Testis (tissue), 2 donors: ENCODE measurements at regions not wholly inside any gene's neighbourhood (a gene's known extent, or its start where the extent isn't known, plus 50 kb on each side); places are given as distances from the start of the nearest gene placed in this dataset.

ENCODE experiments used
- DNase-seq: peaks from one replicate; pipeline ENCODE4 v3.0.0-alpha.2; 2019
- H3K27ac ChIP-seq, 2 donors: fragments of 200-600 bp; sonication (generic); one replicate each; pipeline ENCODE4 v1.5.1; 2019
- H3K27me3 ChIP-seq: fragments of 200-600 bp; sonication (generic); one replicate; pipeline ENCODE4 v1.5.1; 2019
- H3K36me3 ChIP-seq: fragments of 200-600 bp; sonication (generic); one replicate; pipeline ENCODE4 v1.5.1; 2017; ENCODE audit warnings: low read depth; ENCODE audit errors: missing control alignments
- H3K4me1 ChIP-seq: fragments of 200-600 bp; sonication (generic); one replicate; pipeline ENCODE4 v1.5.1; 2019
- H3K4me3 ChIP-seq, 2 donors: fragments of 200-600 bp; sonication (generic); one replicate each; pipeline ENCODE4 v1.5.1; 2017 to 2019
- H3K9me3 ChIP-seq: fragments of 200-600 bp; sonication (generic); one replicate; pipeline ENCODE4 v1.5.1; 2017
- POLR2A ChIP-seq: fragments of 450-650 bp; IDR thresholded peaks from one replicate; pipeline ENCODE4 v1.6.1; 2017; ENCODE audit warnings: antibody characterized with exemption, mild to moderate bottlenecking, moderate library complexity
- WGBS, 2 donors: methylation state at CpG; one replicate each; pipeline ENCODE4 v1.1.5; 2018; 5-methylcytosine and 5-hydroxymethylcytosine counted together
- intact Hi-C: fragments of 100-400 bp; cut with DNase I; formaldehyde crosslinking; loops from one replicate; pipeline ENCODE4 v1.15.1; 2023; ENCODE audit warnings: low total_unique reads
- TF ChIP-seq, protein P1 (sequence below), 3 experiments: fragments of 450-650 bp in 2 of 3; fragments of 200-600 bp in 1 of 3; sonication (generic) in 1 of 3; IDR thresholded peaks; one replicate each; pipeline ENCODE4 v1.5.1; 2016 to 2019; ENCODE audit warnings: antibody characterized with exemption in 3 of 3, mild to moderate bottlenecking in 2 of 3, moderate library complexity in 1 of 3

DNA sequence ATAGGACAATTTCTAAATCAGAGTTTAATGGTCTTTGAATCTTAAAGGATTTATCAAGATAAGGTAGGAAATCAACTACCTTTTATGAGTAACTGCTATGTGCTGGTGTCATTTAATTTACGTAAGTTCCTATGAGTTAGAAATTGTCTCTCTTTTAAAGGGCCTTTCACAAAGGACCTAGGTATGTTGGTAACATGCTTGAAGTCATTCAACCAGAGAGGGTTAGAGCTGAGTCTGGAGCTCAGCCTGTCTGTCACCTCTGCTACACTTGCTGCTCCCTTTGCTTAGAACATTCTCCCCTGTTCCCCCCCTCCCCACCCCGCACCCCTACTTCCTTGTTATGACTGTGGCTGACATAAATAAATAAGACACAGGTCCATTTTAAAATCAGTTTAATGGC, 190.3 kb upstream of the SEMA6A start:
- no peaks in the 10 kb centered on the region for H3K36me3 ChIP-seq
- no peak overlapping the region for H3K27ac ChIP-seq
- no peaks in the 10 kb centered on the region for H3K4me1 ChIP-seq
- intact Hi-C loops: no loop called here
- H3K4me3 ChIP-seq: no peak overlapping the region
- H3K9me3 ChIP-seq: no peaks in the 10 kb centered on the region
- no peaks in the 10 kb centered on the region for H3K27me3 ChIP-seq
- WGBS, 2 donors: 88 to 90% methylated on average over 2 of the region's 2 CpGs
- no peak for DNase-seq
- TF ChIP-seq, protein P1, sequence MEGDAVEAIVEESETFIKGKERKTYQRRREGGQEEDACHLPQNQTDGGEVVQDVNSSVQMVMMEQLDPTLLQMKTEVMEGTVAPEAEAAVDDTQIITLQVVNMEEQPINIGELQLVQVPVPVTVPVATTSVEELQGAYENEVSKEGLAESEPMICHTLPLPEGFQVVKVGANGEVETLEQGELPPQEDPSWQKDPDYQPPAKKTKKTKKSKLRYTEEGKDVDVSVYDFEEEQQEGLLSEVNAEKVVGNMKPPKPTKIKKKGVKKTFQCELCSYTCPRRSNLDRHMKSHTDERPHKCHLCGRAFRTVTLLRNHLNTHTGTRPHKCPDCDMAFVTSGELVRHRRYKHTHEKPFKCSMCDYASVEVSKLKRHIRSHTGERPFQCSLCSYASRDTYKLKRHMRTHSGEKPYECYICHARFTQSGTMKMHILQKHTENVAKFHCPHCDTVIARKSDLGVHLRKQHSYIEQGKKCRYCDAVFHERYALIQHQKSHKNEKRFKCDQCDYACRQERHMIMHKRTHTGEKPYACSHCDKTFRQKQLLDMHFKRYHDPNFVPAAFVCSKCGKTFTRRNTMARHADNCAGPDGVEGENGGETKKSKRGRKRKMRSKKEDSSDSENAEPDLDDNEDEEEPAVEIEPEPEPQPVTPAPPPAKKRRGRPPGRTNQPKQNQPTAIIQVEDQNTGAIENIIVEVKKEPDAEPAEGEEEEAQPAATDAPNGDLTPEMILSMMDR (IDR thresholded peaks at IDR 0.05): no peak
- TF ChIP-seq POLR2A: no peak

DNA sequence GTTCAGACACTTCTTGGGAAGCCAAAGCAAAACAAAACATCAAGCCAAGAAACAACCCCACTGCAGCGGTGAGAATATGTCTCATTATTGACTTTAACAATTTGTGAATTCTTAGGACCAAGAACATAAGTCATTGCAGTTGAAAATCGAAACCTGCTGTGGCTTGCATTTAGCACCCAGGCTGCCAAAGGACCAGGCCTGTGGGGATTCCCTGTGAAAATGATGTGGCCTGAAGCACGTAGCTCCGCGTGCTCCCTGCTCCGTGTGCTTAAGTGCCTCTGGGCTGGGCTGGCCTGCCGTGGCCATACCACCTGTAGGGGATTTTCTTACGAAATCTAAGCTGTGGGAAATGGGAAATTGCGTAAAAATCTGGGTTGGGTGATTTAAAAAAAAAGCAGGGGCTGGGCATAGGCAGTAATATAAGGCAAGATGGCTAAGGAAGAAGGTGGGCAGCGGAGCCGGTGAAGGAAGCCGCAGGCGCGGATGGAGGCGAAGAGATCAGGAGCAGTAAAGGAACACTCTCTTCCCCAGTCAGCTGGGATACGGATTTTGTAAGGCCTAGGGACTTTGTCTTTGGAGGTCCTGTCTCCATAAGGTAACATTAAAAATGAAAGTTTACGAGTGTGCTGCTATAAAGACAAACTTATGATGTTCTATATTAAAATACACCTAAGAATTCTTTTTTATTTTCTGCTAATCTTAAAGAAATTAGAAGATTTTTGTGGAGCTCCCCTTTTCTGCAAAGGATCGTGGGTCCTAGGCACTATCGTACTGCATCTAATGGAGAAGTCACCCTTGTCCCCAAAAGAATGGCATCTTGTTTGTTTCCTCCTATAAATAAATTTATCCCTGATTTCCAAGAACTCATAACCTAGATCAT, 189.6 kb upstream of the SEMA6A start:
- DNase-seq: peak; percentile 17
- H3K4me1 ChIP-seq: no peaks in the 10 kb centered on the region
- intact Hi-C loops: no loop called here
- WGBS, 2 donors: 68 to 74% methylated on average over 19 of the region's 19 CpGs
- no peak overlapping the region for H3K27ac ChIP-seq
- TF ChIP-seq, protein P1 (IDR thresholded peaks at IDR 0.05): no peak
- no peak for TF ChIP-seq POLR2A
- H3K27me3 ChIP-seq: no peaks in the 10 kb centered on the region
- no peaks in the 10 kb centered on the region for H3K9me3 ChIP-seq
- H3K4me3 ChIP-seq: peak overlapping the region in 1 of 2 donors; percentile 31
- H3K36me3 ChIP-seq: no peaks in the 10 kb centered on the region

DNA sequence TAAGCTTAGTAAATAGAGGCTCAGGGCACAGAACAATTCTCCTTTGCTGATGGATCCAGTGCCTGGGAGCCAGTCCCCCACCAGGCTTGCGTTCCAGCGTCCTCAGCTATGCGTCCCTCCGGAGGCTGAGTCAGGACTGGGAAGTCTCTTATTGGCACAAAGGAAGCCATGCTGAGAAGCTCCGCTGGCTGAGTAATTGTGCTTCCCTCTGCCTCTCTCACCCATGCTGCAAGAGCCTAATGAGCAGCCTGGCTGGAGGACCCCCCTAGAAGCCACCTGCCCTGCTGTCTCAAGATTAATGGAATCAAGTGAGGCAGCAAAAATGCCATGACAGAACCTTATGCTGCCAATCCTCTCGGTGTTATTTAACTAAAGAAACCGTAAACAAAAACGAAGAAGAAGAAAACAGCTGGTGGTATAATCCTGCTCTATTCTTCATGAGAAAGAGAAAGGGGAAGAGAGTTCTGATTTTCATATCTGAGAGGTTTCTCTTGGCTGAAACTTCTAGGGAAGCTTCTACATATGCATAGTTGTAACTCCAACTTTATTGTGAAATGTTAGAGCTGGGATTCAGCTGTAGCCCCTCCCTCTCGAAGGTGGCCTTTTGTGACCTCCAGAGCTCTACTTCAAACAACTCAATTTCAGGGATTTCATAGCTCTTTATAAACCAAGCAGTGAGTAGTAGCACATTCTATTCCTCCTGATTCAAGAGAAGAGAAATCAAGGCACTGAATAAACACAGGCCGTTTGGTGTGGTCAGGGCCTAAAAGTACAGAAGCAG, 185.4 kb upstream of the SEMA6A start:
- intact Hi-C loops: no loop called here
- no peaks in the 10 kb centered on the region for H3K4me1 ChIP-seq
- TF ChIP-seq, protein P1 (IDR thresholded peaks at IDR 0.05): no peak
- TF ChIP-seq POLR2A: no peak
- WGBS, 2 donors: 89 to 90% methylated on average over 10 of the region's 10 CpGs
- no peak overlapping the region for H3K27ac ChIP-seq
- no peaks in the 10 kb centered on the region for H3K36me3 ChIP-seq
- no peaks in the 10 kb centered on the region for H3K9me3 ChIP-seq
- no peak for DNase-seq
- no peak overlapping the region for H3K4me3 ChIP-seq
- no peaks in the 10 kb centered on the region for H3K27me3 ChIP-seq

DNA sequence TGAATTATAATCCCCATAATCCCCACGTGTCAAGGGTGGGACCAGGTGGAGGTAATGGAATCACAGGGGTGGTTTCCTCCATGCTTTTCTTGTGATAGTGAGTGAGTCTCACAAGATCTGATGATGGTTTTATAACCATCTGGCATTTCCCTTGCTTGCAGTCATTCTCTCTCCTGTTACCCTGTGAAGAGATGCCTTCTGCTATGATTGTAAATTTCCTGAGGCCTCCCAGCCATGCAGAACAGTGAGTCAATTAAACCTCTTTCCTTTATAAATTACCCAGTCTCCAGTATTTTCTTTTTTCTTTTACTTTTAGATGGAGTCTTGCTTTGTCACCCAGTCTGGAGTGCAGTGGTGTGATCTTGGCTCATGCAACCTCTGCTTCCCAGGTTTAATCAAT, 182.7 kb upstream of the SEMA6A start:
- intact Hi-C loops: no loop called here
- 88 to 97% methylated on average over 1 of the region's 1 CpG for WGBS, 2 donors
- H3K27ac ChIP-seq: no peak overlapping the region
- no peak overlapping the region for H3K4me3 ChIP-seq
- no peak for DNase-seq
- no peak for TF ChIP-seq POLR2A
- TF ChIP-seq, protein P1 (IDR thresholded peaks at IDR 0.05): no peak
- H3K27me3 ChIP-seq: no peaks in the 10 kb centered on the region
- H3K36me3 ChIP-seq: no peaks in the 10 kb centered on the region
- H3K9me3 ChIP-seq: no peaks in the 10 kb centered on the region
- H3K4me1 ChIP-seq: no peaks in the 10 kb centered on the region
